HG03520 (cell line): ENCODE measurements at regions not wholly inside any gene's neighbourhood (a gene's known extent, or its start where the extent isn't known, plus 50 kb on each side); places are given as distances from the start of the nearest gene placed in this dataset.
"Not testable (repeated sequence)": the region's sequence is repeated elsewhere in the genome, so short reads cannot be mapped to it uniquely, and the experiment has no call there.

Experiments used
- ATAC-seq: cut with Tn5 transposase; IDR thresholded peaks from one replicate; pipeline ENCODE4 v1.9.1; 2021; ENCODE audit warnings: mild to moderate bottlenecking, moderate library complexity; ENCODE audit not compliant: unreplicated experiment

GRCh38 chrX:8030361-8030760 lies 103.1 kb upstream of the PNPLA4 start:
- ATAC-seq = no peak

- ATAC-seq = no peak
These were observed 100.6 kb upstream of the PNPLA4 start for GRCh38 chrX:8027827-8028226.

GRCh38 chrX:8025705-8026104 lies 98.5 kb upstream of the PNPLA4 start:
- no peak for ATAC-seq

- ATAC-seq = no peak
These were observed 91.7 kb upstream of the PNPLA4 start for GRCh38 chrX:8018934-8019333.

GRCh38 chrX:8010105-8010504 lies 82.9 kb upstream of the PNPLA4 start:
- no peak for ATAC-seq

GRCh38 chrX:8005678-8006347 lies 78.6 kb upstream of the PNPLA4 start:
- no peak for ATAC-seq

- ATAC-seq = no peak
These were observed 76.1 kb upstream of the PNPLA4 start for GRCh38 chrX:8003147-8003883.

- ATAC-seq = no peak
These were observed 69.6 kb upstream of the PNPLA4 start for GRCh38 chrX:7996851-7997250.

- peak; percentile 79 for ATAC-seq
These were observed 69.2 kb upstream of the PNPLA4 start for GRCh38 chrX:7996414-7996813.

- no peak for ATAC-seq
These were observed 66.7 kb upstream of the PNPLA4 start for GRCh38 chrX:7993873-7994272.

GRCh38 chrX:7988013-7988759 lies 61.0 kb upstream of the PNPLA4 start:
- not testable (repeated sequence) for ATAC-seq

GRCh38 chrX:7987160-7988012 lies 60.2 kb upstream of the PNPLA4 start:
- ATAC-seq = peak; percentile 72

- not testable (repeated sequence) for ATAC-seq
These were observed 59.5 kb upstream of the PNPLA4 start for GRCh38 chrX:7986738-7987137.

- no peak for ATAC-seq
These were observed 58.4 kb upstream of the PNPLA4 start for GRCh38 chrX:7985568-7985967.

GRCh38 chrX:7983581-7983980 lies 56.4 kb upstream of the PNPLA4 start:
- ATAC-seq = no peak
